ENCODE measurements at regions not wholly inside any gene's neighbourhood (a gene's known extent, or its start where the extent isn't known, plus 50 kb on each side); places are given as distances from the start of the nearest gene placed in this dataset.

DNA sequence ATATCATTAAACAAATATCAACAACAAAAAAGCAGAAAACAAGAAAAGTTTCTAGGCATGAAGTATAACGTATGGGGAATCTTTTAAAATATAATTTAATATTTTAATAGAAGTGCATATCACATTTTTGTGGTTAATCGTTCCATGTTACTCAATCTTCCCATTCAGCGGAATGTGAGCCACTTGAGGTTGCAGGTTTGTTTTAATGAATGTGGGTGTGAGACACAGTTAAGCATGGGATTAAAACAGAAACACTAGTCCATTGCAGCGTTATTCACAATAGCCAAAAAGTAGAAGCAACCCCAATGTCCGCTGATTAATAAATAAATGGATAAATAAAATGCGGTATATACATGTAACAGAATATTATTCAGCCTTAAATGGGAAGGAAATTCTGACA lies 146.0 kb downstream of the NDFIP2 start:
- TF ChIP-seq CTCF (IDR thresholded peaks at IDR 0.05; ENCODE audit: insufficient read depth, low read length, poor library complexity, severe bottlenecking) (no peak), EZH2phosphoT487 (conservative IDR thresholded peaks at IDR 0.05; ENCODE audit: low read length) (no peak)

Data from SU-DHL-6 (cell line).